RPMI7951 (cell line): ENCODE measurements at regions not wholly inside any gene's neighbourhood (a gene's known extent, or its start where the extent isn't known, plus 50 kb on each side); places are given as distances from the start of the nearest gene placed in this dataset.
"Not testable (repeated sequence)": the region's sequence is repeated elsewhere in the genome, so short reads cannot be mapped to it uniquely, and the experiment has no call there.

Experiments
- DNase-seq: peaks from one replicate; pipeline ENCODE4 v3.0.0-alpha.2; 2012; ENCODE audit warnings: low read depth

DNA sequence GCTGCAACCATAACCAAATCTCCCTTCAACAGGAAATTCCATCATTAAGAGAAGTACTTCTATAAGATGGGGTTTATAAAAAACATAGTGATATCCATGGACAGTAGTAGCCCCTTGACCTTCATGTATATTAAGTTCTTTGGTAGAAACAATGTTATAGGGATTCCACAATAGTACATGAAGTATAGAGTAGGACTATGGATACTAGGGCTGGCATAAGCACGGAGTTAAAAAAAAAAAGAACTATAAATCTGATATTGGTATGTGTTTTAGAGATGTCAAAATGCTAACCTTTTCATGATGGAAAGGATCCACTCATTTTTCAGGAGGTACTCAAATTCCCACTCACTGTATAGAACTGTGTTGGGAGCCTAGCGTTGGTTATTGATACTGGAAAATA lies 337.6 kb downstream of the FGF10 start:
- no peak for DNase-seq

DNA sequence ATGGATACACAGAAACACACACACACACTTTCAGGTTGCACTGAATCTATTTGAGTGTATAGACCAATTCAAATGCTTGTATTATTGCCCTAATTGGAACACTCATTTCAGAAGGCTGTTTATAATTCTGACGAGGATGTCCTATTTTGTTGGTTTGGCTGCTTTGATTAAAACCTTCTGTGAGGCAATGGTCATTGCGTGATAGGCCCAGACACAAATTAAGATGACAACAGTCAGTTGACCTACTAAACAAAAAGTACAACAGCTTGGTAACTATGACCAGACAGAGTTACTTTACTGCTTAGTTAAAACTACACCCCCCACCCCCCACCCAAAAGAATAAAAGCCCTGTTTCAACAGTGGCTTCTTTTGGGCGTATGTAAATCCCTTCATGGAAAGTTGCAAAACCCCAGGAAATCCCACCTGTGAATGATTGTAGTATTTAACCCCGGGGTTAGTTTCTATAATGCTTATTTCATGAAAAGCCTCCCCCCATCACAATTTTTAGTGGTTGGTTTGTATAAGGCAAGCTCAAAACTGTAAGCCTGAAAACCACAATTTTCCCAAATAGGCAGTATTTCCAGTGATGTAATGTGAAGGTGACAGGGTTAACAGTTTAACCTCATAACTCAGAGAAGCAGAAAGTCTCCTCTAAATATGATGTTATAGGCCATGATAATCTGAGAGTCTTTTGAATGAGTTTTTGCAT lies 340.8 kb downstream of the FGF10 start:
- no peak for DNase-seq

DNA sequence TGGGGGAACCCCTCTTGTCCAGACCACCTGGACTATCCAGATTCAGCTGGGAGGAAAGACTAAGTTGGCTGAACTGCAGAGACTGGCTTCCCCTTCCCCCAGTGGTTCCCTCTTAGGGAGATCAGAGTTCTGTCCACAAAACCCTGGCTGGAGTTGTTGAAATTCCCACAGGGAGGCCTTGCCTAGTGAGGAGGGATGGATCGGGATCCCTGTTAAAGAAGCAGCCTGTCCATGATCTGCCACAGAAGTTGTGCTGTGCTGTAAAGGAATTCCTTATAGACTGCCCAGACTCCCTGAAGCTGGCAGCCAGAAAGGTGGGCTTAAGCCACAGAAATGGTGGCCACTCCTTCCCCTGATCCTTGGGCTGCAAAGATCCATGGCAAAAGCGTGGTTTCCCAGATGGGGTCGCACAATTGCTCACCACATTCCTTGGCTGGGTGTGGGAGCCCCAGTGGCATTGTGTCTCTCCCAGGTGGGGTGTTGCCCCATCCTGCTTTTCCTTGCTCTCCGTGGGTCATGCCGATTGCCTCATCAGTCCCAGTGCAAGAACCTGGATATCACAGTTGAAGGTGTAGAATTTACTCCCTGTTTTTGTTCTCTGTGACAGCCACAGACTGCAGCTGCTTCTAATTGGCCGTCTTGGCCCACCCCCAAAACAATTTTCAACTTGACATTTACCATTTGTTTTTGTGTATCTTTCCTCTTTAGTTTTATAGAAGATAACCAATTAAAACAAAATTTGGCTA lies 342.4 kb downstream of the FGF10 start:
- DNase-seq = no peak

DNA sequence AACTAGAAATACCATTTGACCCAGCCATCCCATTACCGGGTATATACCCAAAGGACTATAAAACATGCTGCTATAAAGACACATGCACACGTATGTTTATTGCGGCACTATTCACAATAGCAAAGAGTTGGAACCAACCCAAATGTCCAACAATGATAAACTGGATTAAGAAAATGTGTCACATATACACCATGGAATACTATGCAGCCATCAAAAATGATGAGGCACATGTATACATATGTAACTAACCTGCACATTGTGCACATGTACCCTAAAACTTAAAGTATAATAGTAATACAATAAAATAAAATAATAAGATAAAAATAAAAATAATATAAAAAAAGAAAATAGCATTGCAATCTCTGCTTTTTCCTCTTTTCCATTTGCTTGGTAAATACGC lies 344.7 kb downstream of the FGF10 start:
- not testable (repeated sequence) for DNase-seq

DNA sequence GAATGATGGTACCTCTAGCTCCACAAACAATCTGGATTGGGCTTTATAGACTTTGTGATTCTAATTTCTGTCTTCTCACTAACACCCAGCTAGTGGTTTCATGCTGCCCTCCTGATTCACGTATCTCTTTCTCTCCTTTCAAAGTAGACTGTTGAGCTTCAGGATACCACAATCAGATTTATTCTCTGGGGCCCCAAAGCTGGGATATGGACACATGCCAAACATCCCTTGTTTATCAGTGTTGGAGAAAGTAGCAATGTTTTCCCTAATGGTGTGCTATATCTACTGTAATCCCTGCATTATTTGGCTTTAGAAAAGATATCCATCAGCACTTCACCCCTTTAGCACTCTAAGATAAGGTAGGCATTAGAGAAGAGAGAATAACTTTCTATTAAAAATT lies 361.0 kb downstream of the FGF10 start:
- no peak for DNase-seq

DNA sequence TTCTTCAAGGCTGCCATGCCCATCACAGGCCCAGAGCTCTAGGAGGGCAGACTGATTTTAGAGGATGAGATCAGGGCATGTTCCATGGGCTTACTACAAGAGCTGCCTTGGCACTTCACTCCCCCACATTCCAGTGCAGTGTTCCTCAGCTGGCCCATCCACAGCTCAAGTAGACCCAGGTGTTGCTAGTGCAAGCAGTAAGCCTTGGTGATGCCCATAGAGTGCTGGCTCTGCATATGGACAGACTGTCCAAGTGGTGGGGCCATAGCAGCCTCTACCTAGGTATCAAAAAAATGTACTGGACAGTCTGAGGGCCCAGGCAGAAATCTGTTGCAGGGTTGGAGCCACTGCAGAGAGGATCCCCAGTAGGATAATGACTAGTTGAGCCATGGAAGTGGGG lies 366.6 kb downstream of the FGF10 start:
- no peak for DNase-seq

DNA sequence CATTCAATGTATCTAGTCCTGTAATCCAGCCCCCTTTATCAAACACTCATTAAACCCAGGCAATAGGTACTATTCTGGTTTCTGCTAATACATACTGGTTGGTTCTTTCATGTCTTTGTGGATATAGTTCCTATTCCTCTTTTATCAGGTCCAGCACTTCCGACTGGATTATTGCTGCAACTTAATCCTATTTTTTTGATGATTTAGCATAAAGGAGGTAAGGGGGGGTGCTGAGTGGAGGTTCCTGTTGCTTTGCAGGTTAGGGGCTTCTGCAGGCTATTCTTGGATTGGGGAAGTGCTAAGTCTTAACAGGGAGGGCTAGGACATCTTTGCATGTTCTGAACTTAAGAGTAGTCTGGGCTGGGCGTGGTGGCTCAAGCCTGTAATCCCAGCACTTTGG lies 377.7 kb downstream of the FGF10 start:
- no peak for DNase-seq

DNA sequence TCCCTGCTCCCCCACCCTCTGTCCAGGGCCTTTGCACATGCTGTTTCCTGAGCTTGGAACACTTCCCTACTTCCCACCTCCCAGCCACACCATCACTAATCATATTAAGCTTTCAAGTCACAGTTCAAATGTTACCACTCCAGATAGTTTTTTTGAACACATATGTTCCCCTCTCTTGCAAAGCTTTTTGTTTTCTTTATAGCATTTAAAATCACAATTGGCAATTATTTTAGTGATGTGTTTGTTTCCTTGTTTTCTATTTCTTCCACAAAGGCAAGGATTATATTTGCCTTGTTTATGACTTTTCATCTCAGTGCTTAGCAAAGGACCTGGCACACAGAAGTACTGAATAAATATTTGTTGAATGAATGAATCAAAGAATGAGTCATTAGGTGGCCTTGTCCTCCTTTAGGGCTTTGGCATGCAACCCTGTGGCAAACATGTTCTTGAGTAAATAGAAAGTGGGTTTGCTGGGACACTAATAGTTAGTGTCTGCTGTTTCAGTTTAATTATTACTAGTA lies 386.8 kb downstream of the FGF10 start:
- no peak for DNase-seq

DNA sequence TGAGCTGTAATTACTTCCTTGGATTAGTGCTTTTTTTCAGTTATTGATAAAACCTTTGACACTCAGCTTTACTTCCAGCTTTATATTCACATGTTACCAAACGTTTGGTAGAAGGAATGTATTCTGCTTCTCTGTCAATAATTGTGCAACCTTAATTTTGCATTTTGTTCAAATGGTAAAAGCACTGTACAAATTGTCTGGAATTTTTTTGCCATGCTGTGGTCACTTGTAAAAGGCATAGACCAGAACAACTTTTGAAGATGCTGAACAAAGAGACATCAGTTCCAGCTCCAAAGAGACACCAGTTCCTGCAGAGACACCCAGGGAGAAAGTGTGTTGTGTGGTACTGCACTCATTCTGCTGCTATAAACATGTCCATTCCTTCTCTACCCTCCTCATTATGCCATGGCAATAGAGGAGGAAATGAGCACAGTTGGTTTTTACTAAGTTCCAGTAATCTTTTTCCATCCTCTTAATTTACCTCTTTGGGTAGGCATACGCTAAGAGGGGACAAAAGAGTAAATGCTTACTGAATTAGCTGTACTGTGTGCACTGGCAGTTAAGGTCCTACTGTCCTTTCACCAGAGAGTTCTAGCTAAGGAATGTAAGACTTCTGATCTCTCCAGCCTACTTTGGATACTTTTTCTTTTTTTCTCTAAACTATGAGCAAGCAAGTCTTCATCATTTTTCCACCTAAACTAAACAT lies 387.4 kb downstream of the FGF10 start:
- no peak for DNase-seq

DNA sequence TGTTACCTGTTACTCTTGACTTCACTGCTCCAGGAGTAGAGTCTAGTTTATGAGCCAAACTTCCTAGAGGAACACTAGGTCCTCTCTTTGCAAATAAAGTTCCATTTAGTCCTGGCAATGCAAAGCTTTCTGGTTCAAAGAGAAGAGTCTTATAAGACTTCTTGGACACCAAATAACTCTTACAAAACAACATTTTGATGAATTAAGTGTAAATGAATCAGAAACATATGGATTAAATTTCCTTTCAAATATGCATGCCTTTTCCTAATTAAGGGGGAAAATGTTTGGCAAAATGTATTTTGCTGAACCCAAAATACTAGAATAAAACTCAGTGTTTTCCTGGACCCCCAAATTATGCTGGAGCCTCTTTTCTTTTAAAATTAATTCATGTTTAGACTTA lies 388.0 kb downstream of the FGF10 start:
- DNase-seq = no peak

DNA sequence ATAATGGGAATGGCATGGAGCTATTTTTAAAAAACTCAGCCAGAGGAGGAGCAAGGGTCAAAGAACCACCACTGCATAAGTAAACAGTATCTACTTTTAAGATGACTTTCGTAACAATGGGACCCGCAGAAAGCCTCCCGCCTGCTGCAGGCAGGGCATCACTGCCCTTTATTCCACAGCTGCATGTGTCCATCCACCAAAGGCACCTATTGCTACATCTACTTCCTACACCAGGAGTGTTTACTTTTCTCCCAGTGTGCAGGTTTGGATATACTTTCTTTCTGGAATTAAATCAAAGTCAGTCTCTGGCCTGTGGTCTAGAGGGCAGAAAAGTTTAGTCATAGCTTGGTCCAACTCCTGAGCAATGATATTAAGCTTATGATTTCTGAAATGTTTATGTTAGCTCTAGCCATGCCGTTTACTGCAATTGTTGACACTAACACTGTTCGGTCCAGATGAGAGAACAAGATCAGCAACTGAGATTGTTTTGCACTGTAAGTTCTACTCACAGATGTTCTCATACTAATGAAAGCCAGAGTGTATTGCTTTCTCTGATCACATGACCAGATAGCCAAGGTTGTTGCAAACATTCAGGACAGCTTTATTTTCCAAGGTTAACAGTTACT lies 391.5 kb downstream of the FGF10 start:
- DNase-seq = no peak

DNA sequence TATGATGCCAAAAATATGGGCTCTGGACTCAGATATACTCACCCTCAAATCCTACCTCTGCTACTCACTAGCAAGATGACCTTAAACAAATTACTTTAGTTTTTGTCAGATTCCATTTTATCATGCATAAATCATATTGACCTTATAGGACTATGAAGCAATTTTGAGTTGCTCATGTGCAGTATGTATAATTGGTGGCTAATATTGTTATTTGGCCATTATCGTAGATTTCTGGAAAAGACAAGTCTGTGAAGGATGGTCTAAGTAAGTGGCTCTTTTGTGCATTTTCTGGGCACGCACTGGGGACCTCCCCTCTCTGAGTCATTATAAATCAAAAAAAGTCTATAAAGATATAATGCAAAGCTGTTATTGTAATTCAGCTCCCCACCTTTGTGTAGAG lies 393.0 kb downstream of the FGF10 start:
- DNase-seq = no peak

DNA sequence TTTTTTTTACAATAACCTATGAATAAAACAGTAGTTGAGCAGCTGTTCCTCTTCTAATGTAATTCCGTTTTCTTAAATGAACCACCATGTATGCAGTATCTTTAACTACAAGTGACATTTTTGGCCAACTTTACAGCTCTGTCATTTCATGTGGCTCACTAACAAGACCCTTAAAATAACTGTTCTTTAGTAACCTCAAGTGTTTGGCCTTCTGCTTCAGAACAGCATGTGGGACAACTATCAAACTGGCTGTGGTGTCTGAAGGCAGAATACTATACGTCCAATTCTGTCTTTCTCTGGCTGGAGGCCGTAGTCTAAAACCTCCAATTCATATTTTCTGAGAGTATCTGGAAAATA lies 391.4 kb downstream of the NNT start:
- no peak for DNase-seq

DNA sequence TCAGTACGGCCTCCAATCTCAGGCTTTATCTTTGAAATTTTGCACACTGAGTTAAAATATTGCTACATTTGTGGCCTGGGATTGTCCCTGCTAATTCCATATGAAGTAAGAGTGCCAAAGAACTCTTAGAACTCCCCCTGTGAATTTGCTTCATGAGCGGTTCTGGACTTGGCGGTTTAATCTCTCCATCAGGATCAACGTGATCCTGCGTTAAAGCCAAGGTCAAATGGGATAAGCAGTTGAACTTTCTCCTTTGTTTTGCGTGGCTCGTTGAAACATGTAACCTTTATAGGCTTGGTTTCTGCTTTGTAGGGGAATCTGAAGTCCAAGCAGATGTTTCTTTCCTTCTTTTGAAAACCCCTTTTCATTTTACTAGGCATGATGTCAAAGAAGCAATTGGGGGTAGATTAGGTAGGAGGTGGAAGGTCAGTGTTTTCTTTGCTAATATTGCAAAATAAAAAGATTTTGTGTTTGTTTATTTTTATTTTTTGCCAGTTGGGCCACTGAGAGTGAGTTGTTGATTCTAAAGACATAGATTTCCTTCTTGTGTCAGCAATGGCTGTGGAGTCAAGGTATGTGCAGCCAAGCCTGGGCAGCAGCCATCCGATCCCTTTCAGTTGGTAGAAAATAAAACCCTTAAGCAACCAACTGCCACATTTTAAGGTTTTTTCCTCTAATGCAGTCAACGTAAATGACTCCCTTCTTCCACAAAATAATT lies 390.8 kb downstream of the NNT start:
- no peak for DNase-seq

DNA sequence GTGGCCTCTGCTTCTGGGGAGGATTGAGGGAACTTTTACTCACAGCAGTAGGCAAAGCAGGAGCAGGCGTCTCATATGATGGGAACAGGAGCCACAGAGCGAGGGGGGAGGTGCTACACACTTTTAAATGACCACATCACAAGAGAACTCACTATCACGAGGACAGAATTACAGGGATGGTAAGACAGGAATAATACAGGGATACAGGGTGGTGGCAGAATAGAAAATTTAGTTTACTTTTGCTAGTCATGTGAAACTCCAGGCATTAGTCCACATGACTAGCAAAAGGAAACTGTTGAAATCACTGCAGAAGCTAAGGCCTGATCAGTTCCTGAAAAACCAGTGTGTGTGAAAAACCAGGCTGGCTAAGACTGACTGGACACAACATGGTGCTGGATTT lies 382.4 kb downstream of the NNT start:
- DNase-seq = no peak

DNA sequence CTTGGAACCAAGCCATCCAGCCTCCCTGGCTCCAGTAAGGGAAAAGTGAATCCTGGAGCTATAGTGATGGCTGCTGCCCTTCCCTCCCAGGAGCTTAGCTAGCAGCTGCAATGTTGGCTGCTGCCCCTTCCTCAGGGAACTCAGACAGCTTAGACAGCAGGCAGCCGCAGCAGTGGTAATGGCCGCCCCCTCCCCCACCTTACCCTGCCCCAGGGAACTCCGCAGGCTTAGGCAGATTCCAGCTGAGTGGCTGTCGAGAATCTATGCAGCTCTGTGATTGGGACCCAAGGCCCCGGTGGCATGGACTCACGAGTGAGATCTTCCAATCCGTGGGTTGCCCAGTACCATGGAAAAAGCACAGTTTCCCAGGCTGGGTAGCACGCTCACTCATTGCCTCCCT lies 378.6 kb downstream of the NNT start:
- DNase-seq = no peak

DNA sequence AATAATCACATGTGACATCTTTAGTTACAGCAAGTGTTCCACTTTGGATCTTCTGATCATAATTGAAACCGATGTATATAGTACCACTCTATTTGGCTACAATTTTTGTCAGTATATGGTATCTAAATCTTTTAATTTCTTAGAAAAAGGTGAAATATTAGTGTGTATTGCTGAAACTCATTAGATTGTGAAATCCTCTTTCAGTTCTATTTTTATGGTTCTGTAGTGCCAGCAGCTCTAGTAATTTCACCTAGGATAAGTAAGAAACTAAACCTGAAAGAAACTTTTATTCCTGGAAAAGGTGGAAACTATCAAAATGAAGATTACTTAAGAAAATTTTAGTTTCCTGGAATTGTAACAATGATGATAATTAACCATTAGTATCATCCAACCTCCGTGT lies 370.9 kb downstream of the NNT start:
- no peak for DNase-seq

DNA sequence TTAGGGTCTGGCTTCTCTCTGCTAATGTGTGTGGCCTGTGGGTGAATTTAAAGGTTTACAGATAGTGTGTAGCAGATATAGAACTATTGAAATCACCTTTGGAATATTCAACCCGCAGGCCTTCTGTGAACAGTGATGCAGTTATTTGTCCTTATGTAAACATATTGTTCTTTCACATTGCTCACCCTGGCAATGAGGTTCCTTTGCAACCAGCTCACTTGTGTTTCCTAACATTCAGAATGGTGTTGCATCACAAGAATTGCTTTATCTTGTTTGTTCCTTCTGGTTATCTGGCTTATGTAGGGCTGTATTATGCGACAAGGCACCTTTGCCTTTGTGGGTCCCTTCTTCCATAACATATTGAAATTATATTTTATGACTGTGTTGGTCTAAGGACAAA lies 370.3 kb downstream of the NNT start:
- no peak for DNase-seq

DNA sequence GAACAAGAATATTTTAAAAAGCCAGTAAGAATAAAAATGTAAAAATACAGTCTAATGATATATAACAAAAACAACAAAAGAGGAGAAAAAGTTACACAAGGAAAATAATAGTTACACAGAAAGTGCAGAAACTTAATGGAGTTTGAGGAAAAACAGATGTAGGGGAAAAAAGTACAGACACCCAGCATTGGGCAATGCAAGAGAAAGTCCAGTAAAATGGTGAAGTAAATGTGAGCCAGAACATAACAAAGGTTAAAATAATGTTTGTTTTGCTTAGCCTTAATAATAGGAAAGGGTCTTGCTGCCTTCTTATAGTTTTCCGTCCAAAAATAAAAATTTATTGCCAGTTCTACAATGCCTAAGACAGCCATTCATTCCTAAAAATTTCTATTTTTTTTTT lies 364.2 kb downstream of the NNT start:
- no peak for DNase-seq

DNA sequence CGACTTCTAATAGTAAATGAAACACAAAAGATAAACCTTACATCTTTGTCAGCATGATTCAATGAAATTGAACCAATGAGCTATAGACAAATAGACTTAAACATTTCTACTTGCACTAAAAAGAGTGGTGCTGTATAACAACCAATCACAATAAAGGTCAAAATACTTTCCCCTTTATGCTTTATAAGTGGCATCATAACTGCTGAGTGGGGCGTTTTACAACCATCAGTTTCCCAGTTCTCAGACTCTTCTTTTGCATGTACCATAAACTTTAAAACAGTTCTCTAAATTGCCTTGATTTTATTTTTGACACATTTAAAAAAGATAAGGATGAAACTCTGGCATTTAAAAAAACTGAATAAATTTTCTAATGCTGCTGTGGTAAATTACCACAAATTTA lies 356.2 kb downstream of the NNT start:
- DNase-seq = no peak

DNA sequence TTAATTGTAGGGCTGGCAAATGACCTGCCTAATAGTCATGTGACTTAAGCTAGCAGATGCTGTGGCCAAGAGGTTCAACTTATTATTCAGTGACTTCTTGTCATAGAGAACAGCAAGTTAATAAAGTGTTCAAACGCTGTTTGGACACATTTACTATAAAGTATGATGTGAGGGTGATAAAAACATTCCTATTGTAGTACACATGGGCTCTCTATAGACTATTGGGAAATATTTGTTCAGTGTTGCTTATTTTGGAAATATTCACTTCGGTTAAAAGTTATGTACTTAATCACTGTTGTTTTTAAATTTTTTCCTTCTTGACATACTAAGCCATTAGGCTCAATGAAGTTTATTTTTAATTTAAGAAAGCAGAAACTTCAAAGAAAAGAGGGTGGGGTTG lies 345.0 kb downstream of the NNT start:
- no peak for DNase-seq

DNA sequence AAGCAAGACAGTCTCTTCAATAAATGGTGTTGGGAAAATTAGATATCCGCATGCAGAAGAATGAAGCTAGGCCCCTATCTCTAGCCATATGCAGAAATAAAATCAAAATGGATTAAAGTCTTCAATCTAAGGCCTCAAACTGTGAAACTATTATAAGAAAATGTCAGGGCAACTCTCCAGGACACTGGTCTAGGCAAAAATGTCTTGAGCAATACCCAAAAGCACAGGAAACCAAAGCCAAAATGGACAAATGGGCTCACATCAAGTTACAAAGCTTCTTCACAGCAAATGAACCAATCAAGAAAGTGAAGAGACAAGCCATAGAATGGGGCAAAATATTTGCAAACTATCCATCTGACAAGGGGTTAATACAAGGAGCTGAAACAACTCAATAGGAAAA lies 338.8 kb downstream of the NNT start:
- DNase-seq = no peak
